Activated CD8-positive, alpha-beta memory T cell treated with anti-CD3 and anti-CD28 coated beads for 36 hours (primary cell): ENCODE measurements at regions not wholly inside any gene's neighbourhood (a gene's known extent, or its start where the extent isn't known, plus 50 kb on each side); places are given as distances from the start of the nearest gene placed in this dataset.
"Not testable (repeated sequence)": the region's sequence is repeated elsewhere in the genome, so short reads cannot be mapped to it uniquely, and the experiment has no call there.

Source experiments
- CTCF ChIA-PET: fragments of 350-600 bp; sonication (Branson Sonifier 250); formaldehyde crosslinking; loops from one replicate; lab custom pipeline; 2021; ENCODE audit warnings: antibody characterized with exemption; lab: Charles Lee
- POLR2A ChIA-PET: fragments of 350-600 bp; sonication (Branson Sonifier 250); formaldehyde crosslinking; loops from one replicate; lab custom pipeline; 2021; ENCODE audit warnings: antibody characterized with exemption; lab: Charles Lee

DNA sequence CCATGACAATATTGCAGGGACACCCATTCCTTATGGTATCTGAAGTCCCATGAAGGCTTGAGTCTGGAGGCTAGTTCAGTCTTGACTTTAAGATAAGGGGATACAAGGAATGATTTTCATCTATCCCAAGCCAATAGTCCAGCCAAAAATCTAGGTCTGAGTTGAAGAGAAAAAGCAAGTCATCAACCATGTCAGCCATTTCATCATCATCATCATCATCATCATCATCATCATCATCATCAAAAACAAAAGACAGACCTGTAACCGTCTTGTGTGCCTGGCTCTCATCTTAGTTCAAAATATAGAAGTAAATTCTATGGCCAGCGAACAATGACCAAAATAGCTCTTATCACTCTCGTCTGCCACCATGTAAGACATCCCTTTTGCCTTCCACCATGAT, 59.5 kb upstream of the FAM90A26 start:
- CTCF ChIA-PET, POLR2A ChIA-PET: not testable (repeated sequence)

- CTCF ChIA-PET, POLR2A ChIA-PET: not testable (repeated sequence)
Measured at GRCh38 chr4:9103148-9103524, 67.1 kb upstream of the FAM90A26 start.

DNA sequence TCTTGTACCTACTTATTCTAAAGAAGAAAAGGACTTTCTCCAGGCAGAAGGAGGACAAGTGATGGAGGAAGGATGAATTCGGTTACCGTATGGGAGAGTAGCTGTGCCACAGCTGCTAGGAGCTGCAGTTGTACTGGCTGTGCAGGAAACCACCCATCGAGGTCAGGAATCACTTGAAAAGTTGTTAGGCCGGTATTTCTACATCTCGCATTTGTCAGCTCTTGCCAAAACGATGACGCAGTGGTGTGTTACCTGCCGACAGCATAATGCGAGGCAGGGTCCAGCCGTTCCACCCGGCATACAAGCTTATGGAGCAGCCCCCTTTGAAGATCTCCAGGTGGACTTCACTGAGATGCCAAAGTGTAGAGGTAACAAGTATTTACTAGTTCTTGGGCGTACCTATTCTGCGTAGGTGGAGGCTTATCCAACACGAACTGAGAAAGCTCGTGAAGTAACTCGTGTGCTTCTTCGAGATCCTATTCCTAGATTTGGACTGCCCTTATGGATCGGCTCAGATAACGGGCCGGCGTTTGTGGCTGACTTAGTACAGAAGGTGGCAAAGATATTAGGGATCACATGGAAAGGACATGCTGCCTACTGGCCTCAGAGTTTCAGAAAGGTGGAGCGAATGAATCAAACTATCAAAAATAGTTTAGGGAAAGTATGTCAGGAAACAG, 67.6 kb upstream of the FAM90A26 start:
- CTCF ChIA-PET, POLR2A ChIA-PET: not testable (repeated sequence)

- CTCF ChIA-PET, POLR2A ChIA-PET: not testable (repeated sequence)
Measured at GRCh38 chr4:9096330-9096729, 73.9 kb upstream of the FAM90A26 start.

- POLR2A ChIA-PET, CTCF ChIA-PET: not testable (repeated sequence)
Measured at GRCh38 chr4:9078796-9079195, 91.4 kb upstream of the FAM90A26 start.

DNA sequence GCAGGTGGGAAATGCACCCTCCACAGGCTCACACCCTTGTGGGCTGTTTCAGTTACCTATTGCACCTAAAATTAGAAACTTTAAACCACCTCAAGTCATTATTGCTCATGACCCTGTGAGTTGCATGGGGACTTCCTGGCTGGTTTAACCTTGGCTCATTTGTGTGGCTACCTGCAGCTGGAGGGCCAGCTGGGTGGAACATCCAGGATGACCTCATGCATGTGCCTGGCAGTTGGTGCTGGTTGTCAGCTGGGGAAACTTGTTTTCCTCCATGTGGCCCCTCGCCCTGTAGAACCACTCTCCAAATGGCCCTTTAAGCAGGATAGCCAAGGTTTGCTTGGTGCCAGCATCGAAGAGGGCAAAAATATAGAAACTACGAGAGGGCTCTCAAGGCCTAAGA, 93.2 kb upstream of the FAM90A26 start:
- CTCF ChIA-PET, POLR2A ChIA-PET: not testable (repeated sequence)

DNA sequence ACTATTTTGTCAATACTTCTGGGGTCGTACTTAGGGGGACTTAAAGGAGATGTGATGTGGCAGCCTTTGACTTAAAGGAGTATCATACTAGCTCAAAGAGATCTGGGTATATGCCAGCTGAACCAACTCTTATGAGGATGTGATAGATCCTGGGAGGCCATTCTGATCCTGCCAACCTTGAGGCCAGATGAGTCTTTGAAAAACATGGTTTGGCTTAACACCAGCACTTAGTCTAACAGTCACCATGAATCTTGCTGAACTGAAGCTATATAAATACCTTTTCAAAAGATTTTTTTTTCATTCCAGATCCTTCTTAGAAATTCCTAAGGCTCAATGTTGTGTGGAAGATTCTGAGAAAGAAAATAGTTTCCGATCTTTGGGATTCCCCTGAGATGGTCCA, 93.7 kb upstream of the FAM90A26 start:
- POLR2A ChIA-PET, CTCF ChIA-PET: not testable (repeated sequence)

DNA sequence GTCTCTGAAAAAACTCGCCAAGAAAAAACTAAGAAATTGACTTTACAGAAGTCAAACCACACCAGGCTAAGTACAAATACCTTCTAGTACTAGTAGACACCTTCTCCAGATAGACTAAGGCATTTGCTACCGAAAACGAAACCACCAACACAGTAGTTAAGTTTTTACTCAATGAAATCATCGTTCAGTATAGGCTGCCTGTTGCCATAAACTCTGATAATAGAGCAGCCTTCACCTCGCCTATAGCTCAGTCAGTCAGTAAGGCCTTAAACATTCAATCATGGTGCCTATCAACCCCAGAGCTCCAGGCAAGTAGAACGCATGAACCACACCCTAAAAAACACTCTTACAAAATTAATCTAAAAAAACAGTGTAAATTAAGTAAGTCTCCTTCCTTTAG, 96.8 kb upstream of the FAM90A26 start:
- CTCF ChIA-PET, POLR2A ChIA-PET: not testable (repeated sequence)

DNA sequence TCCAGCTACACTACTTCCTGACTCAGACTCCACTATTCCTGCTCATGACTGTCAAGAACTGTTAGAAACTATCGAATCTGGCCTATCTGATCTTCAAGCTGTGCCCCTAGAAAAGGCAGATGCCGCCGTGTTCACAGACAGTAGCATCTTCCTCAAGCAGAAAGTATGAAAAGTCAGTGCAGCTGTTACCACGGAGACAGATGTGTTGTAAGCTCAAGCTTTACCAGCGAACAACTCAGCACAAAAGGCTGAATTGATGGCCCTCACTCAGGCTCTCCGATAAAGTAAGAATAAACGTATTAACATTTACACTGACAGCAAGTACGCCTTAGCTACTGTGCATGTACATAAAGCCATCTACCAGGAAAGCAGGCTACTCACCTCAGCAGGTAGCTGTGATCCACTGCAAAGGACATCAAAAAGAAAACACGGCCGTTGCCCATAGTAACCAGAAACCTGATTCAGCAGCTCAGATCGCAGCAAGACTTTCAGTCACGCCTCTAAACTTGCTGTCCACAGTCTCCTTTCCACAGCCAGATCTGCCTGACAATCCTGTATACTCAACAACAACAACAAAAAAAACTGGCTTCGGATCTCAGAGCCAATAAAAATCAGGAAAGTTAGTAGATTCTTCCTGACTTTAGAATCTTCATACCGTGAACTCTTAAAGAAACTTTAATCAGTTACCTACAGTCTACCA, 97.5 kb upstream of the FAM90A26 start:
- POLR2A ChIA-PET, CTCF ChIA-PET: not testable (repeated sequence)

GRCh38 chr4:9067923-9068322, 102.3 kb upstream of the FAM90A26 start:
- CTCF ChIA-PET, POLR2A ChIA-PET: not testable (repeated sequence)

- POLR2A ChIA-PET, CTCF ChIA-PET: not testable (repeated sequence)
Measured at GRCh38 chr4:9063612-9064011, 106.6 kb upstream of the FAM90A26 start.

- CTCF ChIA-PET, POLR2A ChIA-PET: not testable (repeated sequence)
Measured at GRCh38 chr4:9024866-9025265, 145.3 kb upstream of the FAM90A26 start.

- POLR2A ChIA-PET, CTCF ChIA-PET: not testable (repeated sequence)
Measured at GRCh38 chr4:9009792-9010191, 138.2 kb upstream of the HMX1 start.

DNA sequence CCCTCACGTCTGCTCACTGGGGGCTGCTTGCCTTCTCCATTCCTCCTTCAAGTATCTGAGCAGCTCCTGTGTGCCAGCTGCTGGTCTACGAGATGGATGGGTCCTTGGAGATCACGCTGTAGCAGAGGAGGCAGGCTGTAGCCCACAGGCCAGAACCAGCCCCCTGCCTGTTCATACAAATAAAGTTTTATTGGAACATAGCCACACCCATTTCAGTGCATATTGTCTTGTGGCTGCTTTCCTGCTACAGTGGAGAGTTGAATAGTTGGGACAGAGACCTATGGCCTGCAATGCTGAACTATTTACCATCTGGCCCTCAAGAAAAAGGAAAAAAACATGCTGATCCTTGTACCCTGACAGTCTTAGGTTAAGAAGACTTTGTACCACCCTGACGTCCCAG, 136.8 kb upstream of the HMX1 start:
- POLR2A ChIA-PET = not testable (repeated sequence)

GRCh38 chr4:9001153-9001552, 129.5 kb upstream of the HMX1 start:
- POLR2A ChIA-PET, CTCF ChIA-PET: not testable (repeated sequence)

More for the DNA sequence above, 136.8 kb upstream of the HMX1 start:
- CTCF ChIA-PET = not testable (repeated sequence)

GRCh38 chr4:9000505-9001001, 128.9 kb upstream of the HMX1 start:
- POLR2A ChIA-PET, CTCF ChIA-PET: not testable (repeated sequence)

DNA sequence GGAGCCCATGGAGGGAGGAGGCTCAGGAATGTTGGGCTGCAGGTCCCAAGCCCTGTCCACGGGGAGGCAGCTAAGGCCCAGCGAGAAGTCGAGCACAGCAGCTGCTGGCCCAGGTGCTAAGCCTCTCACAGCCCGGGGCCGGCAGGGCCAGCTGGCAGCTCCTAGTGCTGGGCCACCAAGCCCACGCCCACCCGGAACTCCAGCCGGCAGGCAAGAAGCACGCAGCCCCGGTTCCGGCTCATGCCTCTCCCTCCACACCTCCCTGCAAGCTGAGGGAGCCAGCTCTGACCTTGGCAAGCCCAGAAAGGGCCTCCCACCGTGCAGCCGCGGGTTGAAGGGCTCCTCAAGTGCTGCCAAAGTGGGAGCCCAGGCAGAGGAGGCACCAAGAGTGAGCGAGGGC, 121.3 kb upstream of the HMX1 start:
- POLR2A ChIA-PET = not testable (repeated sequence)

DNA sequence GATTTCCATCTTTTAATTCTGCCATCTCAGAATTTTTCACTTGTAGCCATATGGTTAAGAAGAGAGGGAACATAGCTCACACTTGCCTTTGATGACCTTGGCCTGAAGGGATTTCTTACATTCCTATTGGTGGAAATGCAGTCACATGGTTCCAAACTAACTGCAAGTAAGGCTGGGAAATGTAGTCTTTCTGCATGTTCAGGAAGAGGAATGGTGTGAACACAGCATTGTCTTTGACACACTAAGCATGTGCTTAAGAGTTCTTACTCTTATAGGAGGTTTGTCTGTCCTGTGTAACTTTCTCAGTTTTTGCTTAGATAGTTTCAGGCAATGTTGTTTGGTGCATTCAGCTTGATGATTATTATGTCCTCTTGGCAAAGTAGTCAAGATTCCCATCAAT, 119.8 kb upstream of the HMX1 start:
- CTCF ChIA-PET, POLR2A ChIA-PET: not testable (repeated sequence)

More for the DNA sequence above, 121.3 kb upstream of the HMX1 start:
- CTCF ChIA-PET = not testable (repeated sequence)

GRCh38 chr4:8990341-8990740, 118.7 kb upstream of the HMX1 start:
- POLR2A ChIA-PET, CTCF ChIA-PET: not testable (repeated sequence)

DNA sequence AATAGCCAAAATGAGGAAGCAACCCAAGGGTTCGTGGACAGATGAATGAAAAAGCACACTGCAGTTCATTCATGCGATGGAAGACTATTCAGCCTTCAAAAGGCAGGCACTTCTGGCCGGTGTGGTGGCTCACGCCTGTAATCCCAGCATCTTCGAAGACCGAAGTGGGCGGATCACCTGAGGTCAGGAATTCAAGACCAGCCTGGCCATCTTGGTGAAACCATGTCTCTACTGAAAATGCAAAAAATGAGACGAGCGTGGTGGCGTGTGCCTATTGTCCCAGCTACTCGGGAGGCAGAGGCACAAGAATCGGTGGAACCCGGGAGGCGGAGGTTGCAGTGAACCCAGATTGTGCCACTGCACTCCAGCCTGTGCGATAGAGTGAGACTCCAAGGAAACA, 114.1 kb upstream of the HMX1 start:
- CTCF ChIA-PET = not testable (repeated sequence)

DNA sequence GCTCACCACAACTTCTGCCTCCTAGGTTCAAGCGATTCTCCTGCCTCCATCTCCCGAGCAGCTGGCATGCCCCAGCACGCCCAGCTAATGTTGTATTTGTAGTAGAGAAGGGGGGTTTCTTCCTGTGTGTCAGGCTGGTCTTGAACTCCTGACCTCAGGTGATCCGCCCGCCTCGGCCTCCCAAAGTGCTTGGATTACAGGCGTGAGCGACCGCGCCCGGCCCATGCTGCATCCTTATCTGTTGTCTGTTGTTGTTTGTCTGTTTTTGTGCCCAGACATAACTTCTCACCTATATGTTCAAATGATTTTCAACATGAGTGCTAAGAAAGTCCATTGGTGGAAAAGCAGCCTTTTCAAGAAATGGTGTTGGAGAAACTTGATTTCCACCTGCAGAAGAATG, 113.0 kb upstream of the HMX1 start:
- POLR2A ChIA-PET, CTCF ChIA-PET: not testable (repeated sequence)

More for the DNA sequence above, 114.1 kb upstream of the HMX1 start:
- POLR2A ChIA-PET = not testable (repeated sequence)
